ENCODE measurements at regions not wholly inside any gene's neighbourhood (a gene's known extent, or its start where the extent isn't known, plus 50 kb on each side); places are given as distances from the start of the nearest gene placed in this dataset.

DNA sequence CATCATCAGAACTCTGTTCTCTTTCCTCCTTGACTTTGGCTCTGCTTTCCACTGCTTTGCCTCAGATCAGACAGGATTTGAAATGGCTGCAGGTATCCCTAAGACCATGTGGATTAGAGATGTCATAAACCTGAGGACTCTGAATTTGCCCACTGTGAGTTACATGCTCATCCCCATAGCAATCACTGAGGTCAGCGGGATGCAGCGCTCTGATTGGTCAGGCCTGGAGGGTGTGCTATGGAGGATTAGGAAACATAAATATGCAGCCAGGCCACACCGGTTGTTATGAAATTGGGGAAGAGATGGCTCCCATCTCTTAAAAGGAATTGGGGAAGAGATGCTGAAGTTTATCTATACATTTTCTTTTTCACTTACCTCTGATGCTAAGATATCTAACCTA, 73.7 kb upstream of the DNAJC10 start:
- TF ChIP-seq, protein P1, sequence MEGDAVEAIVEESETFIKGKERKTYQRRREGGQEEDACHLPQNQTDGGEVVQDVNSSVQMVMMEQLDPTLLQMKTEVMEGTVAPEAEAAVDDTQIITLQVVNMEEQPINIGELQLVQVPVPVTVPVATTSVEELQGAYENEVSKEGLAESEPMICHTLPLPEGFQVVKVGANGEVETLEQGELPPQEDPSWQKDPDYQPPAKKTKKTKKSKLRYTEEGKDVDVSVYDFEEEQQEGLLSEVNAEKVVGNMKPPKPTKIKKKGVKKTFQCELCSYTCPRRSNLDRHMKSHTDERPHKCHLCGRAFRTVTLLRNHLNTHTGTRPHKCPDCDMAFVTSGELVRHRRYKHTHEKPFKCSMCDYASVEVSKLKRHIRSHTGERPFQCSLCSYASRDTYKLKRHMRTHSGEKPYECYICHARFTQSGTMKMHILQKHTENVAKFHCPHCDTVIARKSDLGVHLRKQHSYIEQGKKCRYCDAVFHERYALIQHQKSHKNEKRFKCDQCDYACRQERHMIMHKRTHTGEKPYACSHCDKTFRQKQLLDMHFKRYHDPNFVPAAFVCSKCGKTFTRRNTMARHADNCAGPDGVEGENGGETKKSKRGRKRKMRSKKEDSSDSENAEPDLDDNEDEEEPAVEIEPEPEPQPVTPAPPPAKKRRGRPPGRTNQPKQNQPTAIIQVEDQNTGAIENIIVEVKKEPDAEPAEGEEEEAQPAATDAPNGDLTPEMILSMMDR (IDR thresholded peaks at IDR 0.05) = no peak
- TF ChIP-seq EP300 (IDR thresholded peaks at IDR 0.05) (no peak), POLR2A (IDR thresholded peaks at IDR 0.05) (no peak), POLR2AphosphoS5 (IDR thresholded peaks at IDR 0.05) (no peak)

All from sigmoid colon (tissue), 4 donors.